GM12872 (cell line): ENCODE measurements at regions not wholly inside any gene's neighbourhood (a gene's known extent, or its start where the extent isn't known, plus 50 kb on each side); places are given as distances from the start of the nearest gene placed in this dataset.

Experiments
- TF ChIP-seq, protein P1 (sequence below): IDR thresholded peaks from 3 replicates; pipeline ENCODE4 v1.5.1; 2011; ENCODE audit warnings: low read depth, mild to moderate bottlenecking, low read length, moderate library complexity; ENCODE audit not compliant: insufficient read depth

DNA sequence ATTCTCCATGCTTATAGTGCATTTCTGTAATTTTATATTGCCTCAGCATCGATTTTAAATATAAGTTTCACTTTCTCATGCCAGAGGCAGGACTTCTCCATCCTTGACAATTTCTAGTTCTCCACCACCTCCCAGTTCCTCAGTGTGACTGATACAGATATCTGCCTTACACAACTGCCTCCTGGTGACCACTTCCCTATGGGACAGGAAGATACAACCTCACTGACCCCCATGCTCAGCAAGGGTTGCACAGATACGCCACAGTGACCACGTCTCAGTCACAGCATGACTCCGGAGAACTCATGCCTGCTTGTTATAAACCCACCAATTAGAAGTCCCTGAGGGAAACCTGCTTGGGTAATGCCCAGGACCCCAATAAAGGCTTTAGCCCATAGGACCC lies 284.0 kb upstream of the MC4R start:
- TF ChIP-seq, protein P1, sequence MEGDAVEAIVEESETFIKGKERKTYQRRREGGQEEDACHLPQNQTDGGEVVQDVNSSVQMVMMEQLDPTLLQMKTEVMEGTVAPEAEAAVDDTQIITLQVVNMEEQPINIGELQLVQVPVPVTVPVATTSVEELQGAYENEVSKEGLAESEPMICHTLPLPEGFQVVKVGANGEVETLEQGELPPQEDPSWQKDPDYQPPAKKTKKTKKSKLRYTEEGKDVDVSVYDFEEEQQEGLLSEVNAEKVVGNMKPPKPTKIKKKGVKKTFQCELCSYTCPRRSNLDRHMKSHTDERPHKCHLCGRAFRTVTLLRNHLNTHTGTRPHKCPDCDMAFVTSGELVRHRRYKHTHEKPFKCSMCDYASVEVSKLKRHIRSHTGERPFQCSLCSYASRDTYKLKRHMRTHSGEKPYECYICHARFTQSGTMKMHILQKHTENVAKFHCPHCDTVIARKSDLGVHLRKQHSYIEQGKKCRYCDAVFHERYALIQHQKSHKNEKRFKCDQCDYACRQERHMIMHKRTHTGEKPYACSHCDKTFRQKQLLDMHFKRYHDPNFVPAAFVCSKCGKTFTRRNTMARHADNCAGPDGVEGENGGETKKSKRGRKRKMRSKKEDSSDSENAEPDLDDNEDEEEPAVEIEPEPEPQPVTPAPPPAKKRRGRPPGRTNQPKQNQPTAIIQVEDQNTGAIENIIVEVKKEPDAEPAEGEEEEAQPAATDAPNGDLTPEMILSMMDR: no peak

DNA sequence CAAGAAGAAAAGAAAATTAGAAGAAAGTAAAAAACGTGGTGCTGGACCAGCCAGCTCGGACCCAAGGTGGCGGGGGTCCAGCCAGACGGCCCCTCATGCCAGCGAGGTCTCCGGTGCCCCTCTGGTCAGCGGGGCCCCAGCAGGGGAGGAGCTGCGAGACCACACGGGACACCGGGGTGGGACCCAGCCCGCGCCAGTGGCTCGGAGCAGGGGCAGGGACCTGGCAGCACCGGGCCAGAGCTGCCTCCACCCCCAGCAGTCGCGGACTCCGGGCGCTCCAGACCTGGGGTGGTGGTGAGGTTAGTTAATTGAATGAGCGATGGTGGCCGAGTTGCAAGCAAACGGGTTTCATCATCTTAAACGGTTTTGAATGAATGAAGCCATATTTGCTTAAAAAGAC lies 289.9 kb upstream of the MC4R start:
- TF ChIP-seq, protein P1: no peak

DNA sequence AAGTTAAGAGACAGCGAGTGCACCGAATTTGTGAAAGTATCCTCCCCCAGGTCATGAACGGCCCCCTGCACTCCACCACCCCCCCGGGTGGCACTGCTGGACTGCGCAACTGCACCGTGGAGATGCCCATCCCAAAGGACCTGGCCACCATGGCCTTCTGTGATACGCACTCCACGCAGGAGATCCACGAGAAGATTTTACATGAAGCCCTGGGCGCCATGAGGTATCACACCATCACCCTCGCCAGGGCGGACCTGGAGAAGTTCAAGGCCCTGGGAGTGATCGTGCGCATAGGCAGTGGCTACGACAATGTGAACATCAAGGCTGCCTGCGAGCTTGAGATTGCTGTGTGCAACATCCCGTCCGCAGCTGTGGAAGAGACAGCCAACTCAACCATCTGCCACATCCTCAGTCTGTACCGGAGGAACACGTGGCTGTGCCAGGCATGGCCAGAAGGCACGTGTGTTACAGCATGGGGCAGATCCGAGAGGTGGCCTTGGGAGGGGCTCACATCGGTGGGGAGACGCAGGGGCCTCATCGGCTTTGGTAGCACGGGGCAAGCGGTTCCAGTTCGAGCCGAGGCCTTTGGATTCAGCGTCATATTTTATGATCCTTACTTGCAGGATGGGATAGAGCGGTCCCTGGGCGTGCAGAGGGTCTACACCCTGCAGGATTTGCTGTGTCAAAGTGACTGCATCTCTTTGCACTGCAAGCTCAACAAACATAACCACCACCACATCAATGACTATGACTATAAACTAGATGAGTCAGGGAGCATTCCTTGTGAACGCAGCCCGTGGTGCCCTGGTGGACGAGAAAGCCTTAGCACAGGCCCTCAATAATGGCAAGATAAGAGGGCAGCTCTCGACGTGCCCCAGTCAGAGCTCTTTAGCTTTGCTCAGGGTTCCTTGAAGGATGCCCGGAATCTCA lies 290.8 kb upstream of the MC4R start:
- TF ChIP-seq, protein P1: no peak

DNA sequence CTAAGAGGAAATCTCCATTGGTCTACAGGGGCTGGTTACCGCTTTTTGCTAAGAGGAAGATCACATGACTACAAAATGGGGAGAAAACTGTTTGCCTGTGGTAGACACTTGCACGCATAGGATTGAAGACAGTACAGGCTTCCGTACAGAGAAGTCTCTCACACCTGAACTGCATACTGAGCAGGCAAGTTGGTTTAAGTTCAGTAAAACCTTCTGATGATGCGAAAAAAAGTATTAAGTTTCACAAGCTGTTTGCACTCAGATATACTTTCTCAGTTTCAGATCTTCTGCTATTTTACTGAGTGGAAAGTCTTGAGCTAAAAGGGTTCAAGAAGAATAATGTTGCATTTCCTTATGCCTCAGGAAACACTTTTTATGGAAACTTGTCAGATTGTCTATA lies 292.2 kb upstream of the MC4R start:
- TF ChIP-seq, protein P1: no peak

DNA sequence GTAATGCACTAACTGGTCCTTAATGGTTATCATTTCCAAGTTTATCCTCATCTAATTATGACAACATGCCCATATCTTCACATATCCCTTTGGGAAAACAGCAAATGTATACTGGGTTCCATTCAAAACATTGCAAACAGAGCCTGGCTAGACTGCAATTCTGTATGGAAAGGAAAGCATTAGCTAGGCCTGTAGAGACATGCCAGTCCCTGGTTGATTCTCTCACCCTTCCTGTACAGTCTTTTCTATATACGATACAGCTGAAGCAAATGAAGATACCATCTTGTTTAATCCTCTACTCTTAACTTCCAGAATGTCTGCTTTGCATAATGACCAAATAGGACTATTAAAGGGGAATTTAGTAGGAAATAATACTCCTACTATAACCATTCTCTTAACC lies 294.4 kb upstream of the MC4R start:
- TF ChIP-seq, protein P1: no peak

DNA sequence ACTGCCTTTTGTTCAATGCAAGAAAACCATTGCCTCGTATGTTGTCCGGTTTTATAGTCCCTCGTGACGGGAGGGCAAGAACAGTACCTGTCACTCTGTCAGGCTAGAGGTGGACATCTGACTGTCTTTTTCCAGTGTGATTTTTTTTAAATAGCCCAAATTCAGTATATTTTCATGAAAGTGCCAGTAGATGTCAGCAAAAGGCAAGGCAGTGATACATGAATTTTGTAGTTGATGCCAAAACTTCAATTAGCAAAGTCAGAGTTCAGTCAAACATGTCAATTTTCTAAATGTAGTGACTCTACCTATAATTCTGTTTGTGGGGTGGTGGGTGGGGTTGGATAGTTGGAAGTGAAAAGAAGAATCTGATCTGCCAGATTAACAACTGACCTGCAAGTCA lies 296.0 kb upstream of the MC4R start:
- TF ChIP-seq, protein P1: peak; percentile 31; the same call in 2 of the 3 replicates

DNA sequence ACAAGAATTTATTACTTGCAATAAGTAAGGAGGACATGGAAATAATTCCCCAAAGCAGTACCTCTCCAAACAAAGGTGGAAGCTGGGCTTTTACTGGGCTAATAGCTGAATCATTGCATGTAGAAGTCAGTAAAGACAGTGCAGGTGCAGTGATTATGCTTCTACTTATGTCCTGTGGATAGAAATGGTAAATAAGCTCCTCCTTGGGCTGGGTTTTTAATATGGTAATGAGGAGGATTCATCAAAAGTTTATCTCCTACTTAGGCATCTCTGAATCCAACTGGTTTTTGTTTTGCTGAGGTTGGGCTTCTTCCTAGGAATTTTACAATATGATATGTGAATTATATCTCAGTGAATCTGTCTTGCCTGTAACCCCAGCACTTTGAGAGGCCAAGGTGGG lies 297.4 kb upstream of the MC4R start:
- TF ChIP-seq, protein P1: no peak
